Colonic mucosa (tissue), 4 donors: ENCODE measurements at regions not wholly inside any gene's neighbourhood (a gene's known extent, or its start where the extent isn't known, plus 50 kb on each side); places are given as distances from the start of the nearest gene placed in this dataset.

ENCODE experiments used
- DNase-seq: peaks from one replicate; pipeline ENCODE4 v3.0.0-alpha.2; 2020
- H3K27ac ChIP-seq: fragments of 200-600 bp; one replicate; pipeline ENCODE4 v1.8.0; 2021
- H3K27me3 ChIP-seq: fragments of 200-600 bp; one replicate; pipeline ENCODE4 v1.8.0; 2021
- H3K36me3 ChIP-seq: fragments of 200-600 bp; one replicate; pipeline ENCODE4 v1.8.0; 2021
- H3K4me1 ChIP-seq: fragments of 200-600 bp; one replicate; pipeline ENCODE4 v1.8.0; 2021; ENCODE audit warnings: mild to moderate bottlenecking
- H3K4me3 ChIP-seq: fragments of 200-600 bp; one replicate; pipeline ENCODE4 v1.8.0; 2021
- H3K9ac ChIP-seq, 2 donors: one replicate each; pipeline ENCODE4 v1.7.0; 2013; ENCODE audit warnings: control low read depth in 2 of 2, low read depth in 2 of 2, low read length in 2 of 2
- H3K9me3 ChIP-seq: fragments of 200-600 bp; one replicate; pipeline ENCODE4 v1.8.0; 2021
- CTCF ChIP-seq: fragments of 200-600 bp; IDR thresholded peaks from one replicate; pipeline ENCODE4 v1.8.0; 2022; ENCODE audit warnings: antibody characterized with exemption, mild to moderate bottlenecking
- intact Hi-C: fragments of 100-400 bp; cut with DNase I; formaldehyde crosslinking; loops from one replicate; pipeline ENCODE4 v1.14.1; 2022
- donor health status: healthy.
- donor health status: DM: no; HTN: no; CAD: no.
- donor health status: DM: no; HTN: no; CAD: no.

GRCh38 chr6:14511061-14511586, 393.6 kb downstream of the CD83 start:
- intact Hi-C loops, result no loop called here
- no peaks in the 10 kb centered on the region for H3K9me3 ChIP-seq
- H3K27me3 ChIP-seq, result no peaks in the 10 kb centered on the region
- H3K4me1 ChIP-seq, result no peaks in the 10 kb centered on the region
- H3K36me3 ChIP-seq, result no peaks in the 10 kb centered on the region
- no peak overlapping the region for H3K9ac ChIP-seq
- no peak for TF ChIP-seq CTCF
- no peak overlapping the region for H3K27ac ChIP-seq
- no peak overlapping the region for H3K4me3 ChIP-seq
- no peak for DNase-seq

GRCh38 chr6:14512246-14512645, 394.7 kb downstream of the CD83 start:
- no peaks in the 10 kb centered on the region for H3K9me3 ChIP-seq
- no peaks in the 10 kb centered on the region for H3K27me3 ChIP-seq
- no peaks in the 10 kb centered on the region for H3K36me3 ChIP-seq
- no peak overlapping the region for H3K27ac ChIP-seq
- no peak overlapping the region for H3K4me3 ChIP-seq
- no peak for DNase-seq
- intact Hi-C loops, result no loop called here
- no peak for TF ChIP-seq CTCF
- no peak overlapping the region for H3K9ac ChIP-seq
- no peaks in the 10 kb centered on the region for H3K4me1 ChIP-seq

GRCh38 chr6:14513496-14514393, 396.2 kb downstream of the CD83 start:
- no peaks in the 10 kb centered on the region for H3K4me1 ChIP-seq
- intact Hi-C loops, result no loop called here
- no peak overlapping the region for H3K4me3 ChIP-seq
- no peak for DNase-seq
- H3K27me3 ChIP-seq, result no peaks in the 10 kb centered on the region
- no peaks in the 10 kb centered on the region for H3K9me3 ChIP-seq
- no peak overlapping the region for H3K9ac ChIP-seq
- TF ChIP-seq CTCF, result no peak
- H3K36me3 ChIP-seq, result no peaks in the 10 kb centered on the region
- no peak overlapping the region for H3K27ac ChIP-seq

- no peaks in the 10 kb centered on the region for H3K4me1 ChIP-seq
- H3K9ac ChIP-seq, result no peak overlapping the region
- no peaks in the 10 kb centered on the region for H3K27me3 ChIP-seq
- intact Hi-C loops, result no loop called here
- no peak for TF ChIP-seq CTCF
- H3K4me3 ChIP-seq, result no peak overlapping the region
- DNase-seq, result no peak
- H3K9me3 ChIP-seq, result no peaks in the 10 kb centered on the region
- no peaks in the 10 kb centered on the region for H3K36me3 ChIP-seq
- no peak overlapping the region for H3K27ac ChIP-seq
Measured at GRCh38 chr6:14516956-14517355, 399.4 kb downstream of the CD83 start.

GRCh38 chr6:14517516-14518105, 400.0 kb downstream of the CD83 start:
- H3K36me3 ChIP-seq, result no peaks in the 10 kb centered on the region
- no peak for TF ChIP-seq CTCF
- H3K9me3 ChIP-seq, result no peaks in the 10 kb centered on the region
- no peak overlapping the region for H3K27ac ChIP-seq
- intact Hi-C loops, result no loop called here
- no peaks in the 10 kb centered on the region for H3K27me3 ChIP-seq
- no peak overlapping the region for H3K9ac ChIP-seq
- H3K4me3 ChIP-seq, result no peak overlapping the region
- H3K4me1 ChIP-seq, result no peaks in the 10 kb centered on the region
- no peak for DNase-seq
